ENCODE measurements at regions not wholly inside any gene's neighbourhood (a gene's known extent, or its start where the extent isn't known, plus 50 kb on each side); places are given as distances from the start of the nearest gene placed in this dataset.

DNA sequence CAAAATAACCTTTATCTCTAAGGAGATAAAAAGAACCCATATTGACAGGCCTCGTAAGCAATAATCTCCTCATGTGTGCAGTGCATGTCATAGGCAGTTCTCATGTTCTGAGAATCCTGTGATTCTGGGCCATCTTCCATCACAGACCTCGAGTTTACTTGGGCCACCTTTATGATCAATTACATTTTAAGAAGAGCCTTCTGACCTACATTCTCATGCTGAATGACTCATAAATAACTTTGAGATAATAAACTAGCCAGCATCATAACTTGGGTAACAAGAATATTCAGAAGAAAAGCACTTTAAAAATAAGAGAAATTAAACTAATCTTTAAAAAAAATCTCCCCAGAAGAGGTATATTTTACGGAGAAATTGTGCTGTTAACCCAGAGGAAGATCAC is 310.7 kb upstream of the ZNF717 start:
- DNase-seq (ENCODE audit: low spot score in 2 of 2) = no peak
- Histone ChIP-seq H3K4me1 (no peaks in the 10 kb centered on the region), H3K36me3 (no peaks in the 10 kb centered on the region), H3K27me3 (no peaks in the 10 kb centered on the region), H3K9me3 (no peaks in the 10 kb centered on the region), H3K27ac (no peak overlapping the region), H3K4me3 (no peak overlapping the region)
- TF ChIP-seq CTCF (IDR thresholded peaks at IDR 0.05) = no peak
- intact Hi-C loops (cut with DNase I) = no loop called here

- H3K27me3 ChIP-seq = no peaks in the 10 kb centered on the region
- no peaks in the 10 kb centered on the region for H3K4me1 ChIP-seq
- H3K36me3 ChIP-seq = no peaks in the 10 kb centered on the region
- no peak for TF ChIP-seq CTCF (IDR thresholded peaks at IDR 0.05)
- intact Hi-C loops (cut with DNase I) = no loop called here
- H3K9me3 ChIP-seq = no peaks in the 10 kb centered on the region
- H3K4me3 ChIP-seq = no peak overlapping the region
- H3K27ac ChIP-seq = no peak overlapping the region
- DNase-seq (ENCODE audit: low spot score in 2 of 2) = no peak
Measured at GRCh38 chr3:76096836-76097588, 311.7 kb upstream of the ZNF717 start.

DNA sequence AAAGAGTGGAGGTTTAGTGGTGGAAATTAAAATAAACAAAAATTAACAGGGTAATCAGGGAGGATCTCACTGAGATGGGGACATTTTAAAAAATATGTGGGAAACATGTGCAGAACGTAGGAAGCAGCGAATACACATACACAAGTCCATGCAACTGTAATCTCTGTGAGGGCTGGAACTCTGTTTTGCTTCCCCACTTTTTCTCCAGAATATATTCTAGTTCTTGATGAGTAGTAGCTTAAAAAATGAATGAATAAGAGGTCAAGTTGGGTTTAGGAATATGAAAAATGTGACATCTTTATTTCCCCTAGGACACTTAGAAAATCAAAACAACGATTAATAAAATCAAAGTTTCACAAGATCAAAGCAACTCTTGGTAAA is 312.2 kb upstream of the ZNF717 start:
- H3K36me3 ChIP-seq = no peaks in the 10 kb centered on the region
- H3K27me3 ChIP-seq = no peaks in the 10 kb centered on the region
- no peak overlapping the region for H3K27ac ChIP-seq
- H3K4me1 ChIP-seq = no peaks in the 10 kb centered on the region
- H3K9me3 ChIP-seq = no peaks in the 10 kb centered on the region
- DNase-seq (ENCODE audit: low spot score in 2 of 2) = no peak
- no peak for TF ChIP-seq CTCF (IDR thresholded peaks at IDR 0.05)
- intact Hi-C loops (cut with DNase I) = no loop called here
- H3K4me3 ChIP-seq = no peak overlapping the region

DNA sequence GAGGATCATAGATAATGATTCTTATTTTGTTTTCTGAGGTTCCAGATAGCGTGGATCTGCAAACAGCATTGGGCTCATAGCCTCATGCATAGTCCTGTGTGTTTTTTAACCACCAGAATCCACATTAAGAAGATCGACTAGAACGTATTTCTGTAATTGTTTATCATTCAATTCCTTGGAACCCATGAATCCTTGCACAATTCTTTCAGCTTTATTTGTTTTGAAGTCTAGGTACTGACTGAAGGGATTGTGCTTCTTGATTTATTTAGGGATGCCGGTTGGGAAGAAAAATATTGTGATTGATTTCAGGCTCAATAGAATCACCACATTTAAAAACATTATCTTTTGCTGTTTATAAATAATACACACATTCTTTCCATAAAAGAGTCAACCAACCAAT is 314.6 kb upstream of the ZNF717 start:
- Histone ChIP-seq H3K9me3 (no peaks in the 10 kb centered on the region), H3K4me3 (no peak overlapping the region), H3K4me1 (no peaks in the 10 kb centered on the region), H3K27me3 (no peaks in the 10 kb centered on the region), H3K27ac (no peak overlapping the region), H3K36me3 (no peaks in the 10 kb centered on the region)
- TF ChIP-seq CTCF (IDR thresholded peaks at IDR 0.05) = no peak
- no peak for DNase-seq (ENCODE audit: low spot score in 2 of 2)
- intact Hi-C loops (cut with DNase I) = no loop called here

DNA sequence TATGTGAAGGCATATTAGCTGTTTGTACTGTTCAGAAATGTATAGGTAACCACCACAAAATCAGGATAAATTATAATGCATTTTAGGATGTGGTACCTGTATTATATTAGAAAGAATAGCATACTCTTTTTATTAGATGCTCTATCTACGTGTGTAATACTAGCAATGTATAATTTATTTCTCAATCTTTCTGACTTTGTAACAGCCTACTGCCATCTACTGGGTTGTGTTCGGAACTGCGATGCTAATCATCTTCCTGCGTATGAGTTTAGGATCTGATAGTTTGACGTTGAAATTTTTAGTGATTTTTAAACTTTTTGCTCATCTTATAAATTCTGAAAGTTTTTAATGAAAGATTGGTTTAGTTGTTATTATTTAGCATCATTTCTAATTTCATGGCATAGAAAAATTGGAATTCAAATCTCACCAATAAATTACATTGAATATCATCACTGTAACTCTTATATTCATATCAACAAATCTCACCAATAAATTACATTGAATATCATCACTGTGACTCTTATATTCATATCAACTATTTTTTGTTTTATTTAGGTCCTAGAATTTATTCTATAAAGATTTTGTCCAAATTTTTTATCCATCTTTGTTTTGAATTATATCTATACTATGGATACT is 322.7 kb upstream of the ZNF717 start:
- no peak for DNase-seq (ENCODE audit: low spot score in 2 of 2)
- H3K4me1 ChIP-seq = no peaks in the 10 kb centered on the region
- H3K27me3 ChIP-seq = no peaks in the 10 kb centered on the region
- H3K27ac ChIP-seq = no peak overlapping the region
- no peaks in the 10 kb centered on the region for H3K9me3 ChIP-seq
- TF ChIP-seq CTCF (IDR thresholded peaks at IDR 0.05) = peak; percentile 4 to 51 (median 49)
- H3K4me3 ChIP-seq = no peak overlapping the region
- intact Hi-C loops (cut with DNase I) = no loop called here
- H3K36me3 ChIP-seq = no peaks in the 10 kb centered on the region

All from ascending aorta (tissue), 2 donors.